GM12891 (cell line): ENCODE measurements at regions not wholly inside any gene's neighbourhood (a gene's known extent, or its start where the extent isn't known, plus 50 kb on each side); places are given as distances from the start of the nearest gene placed in this dataset.

Experiments
- POLR2A ChIP-seq: IDR thresholded peaks from 2 replicates; pipeline ENCODE4 v1.6.1; 2011; ENCODE audit warnings: low read depth, low read length, control low read depth
- POLR2AphosphoS5 ChIP-seq: IDR thresholded peaks from 2 replicates; pipeline ENCODE4 v1.6.1; 2011; ENCODE audit warnings: low read depth, low read length, control low read depth
- POU2F2 ChIP-seq: IDR thresholded peaks from 2 replicates; pipeline ENCODE4 v1.6.1; 2011; ENCODE audit warnings: low read depth, mild to moderate bottlenecking, control low read depth, low read length, moderate library complexity
- SPI1 ChIP-seq: IDR thresholded peaks from 2 replicates; pipeline ENCODE4 v1.6.1; 2011; ENCODE audit warnings: low read depth, low read length, control low read depth
- TAF1 ChIP-seq: IDR thresholded peaks from 2 replicates; pipeline ENCODE4 v1.6.1; 2011; ENCODE audit warnings: low read depth, low read length, control low read depth

DNA sequence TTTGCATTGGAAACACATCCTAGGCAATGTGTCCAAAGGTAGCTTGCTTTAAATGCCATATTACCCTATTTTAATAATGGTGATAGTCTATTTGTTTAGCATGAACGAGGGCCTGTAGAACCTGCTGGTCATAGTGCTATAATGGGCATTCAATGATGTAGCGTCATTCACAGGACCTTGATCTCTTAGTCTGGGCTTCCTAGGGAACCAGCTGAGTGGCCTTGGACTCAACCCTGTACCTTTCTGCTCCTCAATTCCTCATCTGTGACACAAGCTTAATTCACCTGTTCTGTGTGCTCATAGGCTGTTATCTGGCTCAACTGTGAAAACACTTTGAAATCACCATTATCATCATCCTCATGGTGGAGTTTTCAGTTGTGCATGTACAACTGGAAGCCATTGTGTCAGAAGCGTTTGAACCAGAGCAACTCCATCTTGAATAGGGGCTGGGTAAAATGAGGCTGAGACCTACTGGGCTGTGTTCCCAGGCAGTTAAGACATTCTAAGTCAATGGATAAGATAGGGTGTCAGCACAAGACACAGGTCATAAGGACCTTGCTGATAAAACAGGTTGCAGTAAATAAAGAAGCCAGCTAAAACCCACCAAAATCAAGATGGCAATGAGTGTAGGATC lies 346.8 kb upstream of the KLF3 start:
- TF ChIP-seq POLR2A (no peak), POLR2AphosphoS5 (no peak), TAF1 (no peak), SPI1 (no peak), POU2F2 (no peak)
